NCI-H1436 (cell line): ENCODE measurements at regions not wholly inside any gene's neighbourhood (a gene's known extent, or its start where the extent isn't known, plus 50 kb on each side); places are given as distances from the start of the nearest gene placed in this dataset.
"Not testable (repeated sequence)": the region's sequence is repeated elsewhere in the genome, so short reads cannot be mapped to it uniquely, and the experiment has no call there.

ENCODE experiments used
- DNase-seq: peaks from one replicate; lab custom pipeline; 2025; lab: John Stamatoyannopoulos, UW

- DNase-seq: no peak
Observed at GRCh38 chr12:93979189-93979588, 169.2 kb upstream of the PLXNC1 start.

GRCh38 chr12:93980711-93981110 is 167.7 kb upstream of the PLXNC1 start:
- no peak for DNase-seq

GRCh38 chr12:93981411-93981810 is 167.0 kb upstream of the PLXNC1 start:
- DNase-seq: no peak

- DNase-seq: no peak
Observed at GRCh38 chr12:93982771-93983315, 165.5 kb upstream of the PLXNC1 start.

- DNase-seq: no peak
Observed at GRCh38 chr12:93984005-93984404, 164.4 kb upstream of the PLXNC1 start.

- no peak for DNase-seq
Observed at GRCh38 chr12:93989949-93990348, 158.4 kb upstream of the PLXNC1 start.

GRCh38 chr12:93990832-93991803 is 157.3 kb upstream of the PLXNC1 start:
- DNase-seq: peak; percentile 0

- DNase-seq: no peak
Observed at GRCh38 chr12:93991829-93992461, 156.4 kb upstream of the PLXNC1 start.

GRCh38 chr12:93994721-93995120 is 153.7 kb upstream of the PLXNC1 start:
- DNase-seq: no peak

GRCh38 chr12:93996321-93996720 is 152.1 kb upstream of the PLXNC1 start:
- no peak for DNase-seq

- no peak for DNase-seq
Observed at GRCh38 chr12:94001691-94002090, 146.7 kb upstream of the PLXNC1 start.

- not testable (repeated sequence) for DNase-seq
Observed at GRCh38 chr12:94002925-94003324, 145.5 kb upstream of the PLXNC1 start.

- peak; percentile 0 for DNase-seq
Observed at GRCh38 chr12:94007833-94008232, 140.5 kb upstream of the PLXNC1 start.

- no peak for DNase-seq
Observed at GRCh38 chr12:94010307-94010706, 138.1 kb upstream of the PLXNC1 start.

- no peak for DNase-seq
Observed at GRCh38 chr12:94012071-94012470, 136.3 kb upstream of the PLXNC1 start.

- no peak for DNase-seq
Observed at GRCh38 chr12:94012590-94012989, 135.8 kb upstream of the PLXNC1 start.

GRCh38 chr12:94017247-94017646 is 131.1 kb upstream of the PLXNC1 start:
- not testable (repeated sequence) for DNase-seq

- no peak for DNase-seq
Observed at GRCh38 chr12:94020335-94020734, 128.0 kb upstream of the PLXNC1 start.

GRCh38 chr12:94023879-94024278 is 124.5 kb upstream of the PLXNC1 start:
- no peak for DNase-seq

GRCh38 chr12:94025068-94025467 is 123.3 kb upstream of the PLXNC1 start:
- no peak for DNase-seq

GRCh38 chr12:94025756-94026155 is 122.6 kb upstream of the PLXNC1 start:
- no peak for DNase-seq

- no peak for DNase-seq
Observed at GRCh38 chr12:94026596-94026995, 121.8 kb upstream of the PLXNC1 start.

GRCh38 chr12:94027561-94027960 is 120.8 kb upstream of the PLXNC1 start:
- no peak for DNase-seq
